HG03280 (cell line): ENCODE measurements at regions not wholly inside any gene's neighbourhood (a gene's known extent, or its start where the extent isn't known, plus 50 kb on each side); places are given as distances from the start of the nearest gene placed in this dataset.

Experiments used
- ATAC-seq: cut with Tn5 transposase; IDR thresholded peaks from one replicate; pipeline ENCODE4 v1.9.1; 2021; ENCODE audit warnings: mild to moderate bottlenecking, moderate library complexity; ENCODE audit not compliant: unreplicated experiment

DNA sequence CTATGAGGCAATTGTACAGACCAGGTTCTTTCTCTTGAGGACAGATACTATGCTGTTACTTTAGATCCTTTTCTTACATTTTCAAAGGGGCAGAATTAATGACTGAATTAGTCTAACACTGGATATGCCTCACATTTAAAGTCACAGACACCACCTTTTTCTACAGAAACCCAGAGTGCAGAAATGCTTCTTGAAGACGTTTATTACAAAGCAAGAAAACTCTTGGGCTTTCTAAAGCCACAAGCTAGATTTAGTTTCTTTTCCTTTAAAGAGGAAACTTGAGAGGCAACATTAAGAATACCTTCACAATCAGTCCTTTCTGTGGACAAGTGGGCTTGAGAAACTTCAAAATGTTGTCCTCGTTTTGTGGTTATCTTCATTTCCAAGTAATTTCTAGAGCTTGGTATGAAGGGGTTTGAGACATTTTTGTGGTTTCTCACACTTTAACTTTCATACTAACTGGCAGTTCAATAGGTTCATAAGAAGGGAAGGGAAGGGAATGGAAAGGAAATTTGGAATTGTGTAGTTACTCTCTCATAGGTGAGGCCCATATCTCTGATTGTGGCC, 527.4 kb downstream of the RASEF start:
- ATAC-seq: no peak

GRCh38 chr9:82538634-82539033, 524.3 kb downstream of the RASEF start:
- ATAC-seq: no peak

DNA sequence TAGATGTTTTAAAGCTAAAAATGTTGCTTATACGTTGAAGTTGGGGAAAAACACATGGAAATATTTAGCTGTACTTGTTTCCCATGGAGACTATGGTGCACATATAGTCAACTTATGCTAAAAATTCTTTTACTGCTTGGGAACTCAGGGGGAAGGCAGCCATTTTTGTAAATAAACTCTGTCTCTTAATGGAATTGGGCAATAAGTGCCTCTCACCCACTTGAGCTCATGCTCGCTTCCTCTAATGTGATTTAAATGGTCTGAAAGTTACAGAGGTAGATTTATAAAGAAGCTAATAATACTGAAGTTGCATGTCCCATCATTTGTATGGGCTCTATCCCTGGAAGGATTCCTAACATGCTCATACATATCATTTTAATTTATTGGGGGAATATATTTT, 523.8 kb downstream of the RASEF start:
- no peak for ATAC-seq

DNA sequence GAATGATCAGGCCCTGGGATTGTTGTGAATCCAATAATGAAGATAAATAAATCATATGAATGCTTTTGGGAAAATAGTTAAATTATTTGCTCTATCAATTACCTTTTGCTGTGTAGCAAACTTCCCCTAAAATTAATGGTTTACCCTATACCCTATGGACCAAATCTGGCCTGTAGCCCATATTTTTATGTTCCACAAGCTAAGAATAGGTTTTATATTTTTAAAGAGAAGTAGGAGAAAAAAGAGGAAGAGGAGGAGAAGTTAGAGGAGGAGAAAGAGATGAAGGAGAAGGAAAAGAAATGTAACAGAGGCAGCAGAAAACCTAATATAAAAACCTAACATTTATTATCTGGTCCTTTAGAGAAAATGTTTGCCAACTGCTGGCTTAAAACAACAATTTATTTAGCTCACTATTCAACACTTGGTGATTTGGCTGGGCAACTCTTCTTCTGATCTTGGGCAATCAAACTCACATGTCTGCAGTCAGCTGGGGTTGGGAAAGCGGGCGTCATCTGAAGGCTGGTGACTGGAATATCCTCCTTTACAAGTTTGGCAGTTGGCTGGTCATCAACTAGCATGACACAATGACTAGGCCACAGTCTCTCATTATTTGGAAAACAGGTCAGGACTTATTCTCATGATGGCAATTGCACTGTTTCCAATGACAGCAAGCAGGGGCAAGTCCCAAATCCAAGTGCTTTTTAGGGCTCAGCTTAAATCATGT, 522.9 kb downstream of the RASEF start:
- ATAC-seq: no peak

- no peak for ATAC-seq
These were observed 519.2 kb downstream of the RASEF start for GRCh38 chr9:82543726-82544125.

- ATAC-seq: no peak
These were observed 516.8 kb downstream of the RASEF start for GRCh38 chr9:82546136-82546535.

DNA sequence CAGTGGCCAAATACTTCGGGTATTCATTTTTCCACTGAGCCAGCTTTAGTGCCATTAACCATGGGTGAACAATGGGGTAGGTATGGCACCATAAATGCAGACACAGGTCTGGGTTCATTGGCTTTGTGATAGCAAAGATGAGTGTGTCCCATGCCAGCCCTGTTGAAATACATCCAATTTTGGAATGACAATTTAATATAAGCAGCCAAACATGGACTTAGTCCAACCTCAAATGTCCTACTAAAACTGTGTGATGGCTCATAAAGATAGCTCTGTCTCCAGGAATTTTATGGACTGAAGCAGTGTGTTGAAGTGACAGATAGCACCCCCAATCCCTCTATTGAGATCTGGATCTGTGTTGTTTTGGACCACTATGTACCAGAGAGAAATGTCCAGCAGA, 514.9 kb downstream of the RASEF start:
- ATAC-seq: no peak

- no peak for ATAC-seq
These were observed 513.6 kb downstream of the RASEF start for GRCh38 chr9:82549174-82549821.

DNA sequence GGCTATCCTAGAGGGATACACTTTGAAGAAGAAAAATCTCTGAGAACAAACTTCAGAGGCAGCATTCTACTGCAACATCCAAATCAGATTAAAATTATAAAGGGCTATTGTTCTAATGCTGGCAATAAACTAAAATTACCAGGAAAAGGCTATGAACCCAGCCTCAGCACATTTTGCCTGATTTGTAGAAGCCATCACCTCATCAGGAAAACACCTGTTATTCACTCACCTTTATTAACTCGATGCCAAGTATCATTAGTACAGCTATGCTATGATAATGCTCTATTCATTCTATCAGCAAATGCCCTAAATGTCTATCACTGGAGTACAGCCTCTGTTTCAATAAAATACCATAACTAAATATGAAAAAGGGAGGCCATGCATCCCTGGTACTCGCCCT, 510.2 kb downstream of the RASEF start:
- no peak for ATAC-seq

DNA sequence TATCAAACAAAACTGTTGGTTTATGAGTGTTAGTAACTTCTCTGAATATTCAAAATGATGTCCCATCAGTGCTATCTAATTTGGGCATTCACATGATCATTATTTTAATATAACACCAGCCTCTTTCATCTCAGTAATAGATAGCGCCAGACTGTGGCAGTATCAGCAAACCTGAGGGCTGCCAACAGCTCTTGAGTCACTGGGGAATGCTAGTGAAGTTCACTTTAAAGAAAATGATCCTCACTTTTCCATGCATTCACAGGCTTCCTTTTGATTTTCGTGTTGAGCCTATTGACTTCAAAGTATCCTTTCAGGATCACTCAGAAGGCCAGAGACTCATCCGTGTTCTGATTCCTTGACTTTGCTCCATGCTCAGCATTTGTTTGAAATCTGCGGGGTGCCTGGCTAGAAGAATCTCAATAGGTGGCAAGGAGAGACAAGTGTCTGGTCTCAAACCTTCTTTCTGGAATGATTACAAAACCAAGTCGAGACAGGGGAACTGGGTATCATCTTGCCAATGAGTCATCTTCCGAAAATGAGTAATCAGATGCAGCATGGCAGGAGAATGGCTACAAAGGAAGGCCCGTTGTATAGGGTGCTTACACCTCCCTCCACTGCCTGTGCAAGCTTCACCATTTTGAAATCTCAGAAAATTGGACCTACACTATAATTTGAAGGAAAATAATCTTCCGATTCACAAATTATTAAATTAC, 509.1 kb downstream of the RASEF start:
- no peak for ATAC-seq

GRCh38 chr9:82554381-82554780, 508.6 kb downstream of the RASEF start:
- ATAC-seq: no peak

- no peak for ATAC-seq
These were observed 507.9 kb downstream of the RASEF start for GRCh38 chr9:82555031-82555430.

- no peak for ATAC-seq
These were observed 507.4 kb downstream of the RASEF start for GRCh38 chr9:82555431-82556051.

GRCh38 chr9:82558346-82558745, 504.6 kb downstream of the RASEF start:
- no peak for ATAC-seq

GRCh38 chr9:82558855-82559630, 503.9 kb downstream of the RASEF start:
- ATAC-seq: no peak

DNA sequence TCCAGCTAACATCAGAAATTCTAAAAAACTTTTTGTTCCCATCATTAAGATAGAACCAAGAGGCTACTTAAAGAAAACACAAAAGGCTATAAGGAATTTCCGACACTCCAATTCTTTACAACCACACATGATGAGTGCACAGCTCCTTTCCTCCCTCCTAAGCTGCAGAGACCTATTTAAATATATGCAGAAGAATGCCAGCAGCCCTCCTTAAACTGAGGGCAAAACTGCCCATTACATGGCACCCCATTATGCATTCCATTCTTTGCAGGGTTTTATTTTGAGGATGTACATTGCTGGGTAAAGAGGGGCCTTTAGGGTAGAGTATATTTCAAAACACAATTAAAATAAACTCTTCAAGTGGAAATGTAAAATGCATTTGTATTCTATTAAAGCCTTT, 502.9 kb downstream of the RASEF start:
- no peak for ATAC-seq

DNA sequence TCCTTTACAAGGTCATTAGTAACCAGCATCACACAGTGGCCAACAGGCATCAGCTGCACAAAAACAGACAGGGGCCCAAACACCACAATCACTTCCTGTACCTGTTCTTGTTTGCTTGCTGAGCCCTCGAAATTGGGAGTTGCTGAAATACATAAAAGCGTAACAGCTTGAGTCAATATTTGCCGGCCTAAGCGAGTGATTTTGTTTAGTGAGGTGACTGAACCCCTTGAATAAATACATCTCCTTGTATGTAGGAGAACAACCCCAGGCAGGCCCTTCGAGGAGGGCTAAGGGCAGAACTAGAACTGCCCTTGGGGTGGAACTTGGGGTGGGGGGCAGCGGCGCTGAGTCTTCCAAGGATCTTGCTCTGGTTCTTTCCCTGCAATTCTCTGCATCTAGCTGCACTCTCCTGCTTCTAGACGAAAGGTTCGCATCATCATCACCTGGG, 502.5 kb downstream of the RASEF start:
- no peak for ATAC-seq

DNA sequence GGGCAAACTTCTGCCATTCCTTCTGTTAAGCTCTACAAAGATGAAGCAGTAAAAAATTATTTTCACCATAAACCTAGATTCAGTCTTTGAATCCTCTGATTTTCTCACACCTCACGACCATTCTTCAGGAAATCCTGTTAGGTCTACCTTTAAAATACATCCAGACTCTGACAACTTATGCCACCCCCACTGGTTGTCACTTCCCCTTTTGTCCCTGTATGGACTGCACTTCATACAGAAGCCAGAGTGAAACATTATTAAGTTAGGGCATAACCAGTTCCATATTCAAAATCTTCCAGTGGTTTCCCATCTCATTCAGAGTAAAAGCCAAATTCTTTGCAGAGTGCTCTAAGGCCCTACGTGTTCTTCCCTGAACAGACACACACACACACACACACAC, 499.8 kb downstream of the RASEF start:
- ATAC-seq: no peak

GRCh38 chr9:82563841-82564240, 499.1 kb downstream of the RASEF start:
- no peak for ATAC-seq

DNA sequence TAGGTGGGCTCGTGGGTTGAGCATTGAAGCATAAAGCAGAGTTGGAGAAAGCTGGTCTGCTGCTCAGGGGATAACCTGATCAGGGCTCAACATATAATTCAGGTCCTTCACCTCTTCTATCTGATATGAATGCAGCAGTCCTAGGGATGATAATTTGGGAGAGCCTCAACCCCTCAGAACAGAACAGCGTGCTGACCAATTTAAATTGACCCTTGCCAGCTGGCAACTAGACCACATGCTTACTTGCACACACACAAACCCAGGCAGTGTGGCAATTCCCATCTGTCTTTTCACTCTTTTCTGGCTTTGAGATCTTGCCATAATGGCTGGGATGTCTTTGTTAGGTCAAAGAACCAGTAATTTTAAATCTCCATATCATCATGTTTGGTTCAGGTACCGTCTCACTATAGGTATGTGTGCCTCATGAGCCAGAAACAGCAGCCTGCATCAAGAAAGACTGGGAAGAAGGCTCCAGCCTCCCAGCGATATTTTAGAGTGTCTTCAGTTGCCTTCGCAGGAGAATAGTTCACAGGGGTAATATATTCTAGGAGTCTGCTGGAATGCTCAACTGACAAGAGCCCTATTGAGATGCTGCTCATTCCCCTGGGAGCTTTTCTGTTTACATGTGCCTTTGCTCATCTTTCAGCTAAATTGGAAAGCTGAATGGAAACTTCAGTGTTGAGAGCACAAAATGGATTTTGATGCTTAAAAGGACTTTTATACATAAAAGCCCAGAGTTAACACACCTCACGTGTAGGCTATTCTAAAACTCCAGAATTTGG, 497.6 kb downstream of the RASEF start:
- no peak for ATAC-seq
